Astrocyte (in vitro differentiated cells and primary cell): ENCODE measurements at regions not wholly inside any gene's neighbourhood (a gene's known extent, or its start where the extent isn't known, plus 50 kb on each side); places are given as distances from the start of the nearest gene placed in this dataset.

ENCODE experiments used
- CTCF ChIP-seq: IDR thresholded peaks from 2 replicates; pipeline ENCODE4 v1.5.1; 2011; ENCODE audit warnings: low read depth, mild to moderate bottlenecking, inconsistent platforms, low read length, moderate library complexity; ENCODE audit not compliant: insufficient read depth
- EZH2 ChIP-seq: IDR thresholded peaks from 2 replicates; pipeline ENCODE4 v1.6.1; 2012; ENCODE audit warnings: mild to moderate bottlenecking, low read length, inconsistent platforms; ENCODE audit not compliant: insufficient read depth

GRCh38 chr14:95616745-95617144, 69.5 kb upstream of the TCL1B start:
- TF ChIP-seq CTCF (no peak), EZH2 (no peak)
